ENCODE measurements at regions not wholly inside any gene's neighbourhood (a gene's known extent, or its start where the extent isn't known, plus 50 kb on each side); places are given as distances from the start of the nearest gene placed in this dataset.
"Not testable (repeated sequence)": the region's sequence is repeated elsewhere in the genome, so short reads cannot be mapped to it uniquely, and the experiment has no call there.

GRCh38 chr3:145032791-145033190, 1061.2 kb downstream of the DIPK2A start:
- Histone ChIP-seq H3K27me3 (ENCODE audit: control insufficient read depth in 2 of 2, insufficient read depth in 2 of 2, low read length in 2 of 2) (no peaks in the 10 kb centered on the region), H3K27ac (ENCODE audit: low read depth in 1 of 2, low read length in 2 of 2) (no peak overlapping the region), H4K20me1 (ENCODE audit: insufficient read depth, low read length) (no peaks in the 10 kb centered on the region), H3K9ac (ENCODE audit: insufficient read depth, low read length, poor library complexity, severe bottlenecking) (no peak overlapping the region), H3K4me1 (ENCODE audit: control insufficient read depth in 1 of 2, insufficient read depth in 2 of 2, low read length in 2 of 2) (no peaks in the 10 kb centered on the region), H2AFZ (ENCODE audit: insufficient read depth, low read depth, low read length, poor library complexity, severe bottlenecking) (no peak overlapping the region), H3K4me2 (replicated peaks; ENCODE audit: extremely low read depth, low read length, poor library complexity, severe bottlenecking) (no peak overlapping the region), H3K4me3 (replicated peaks in 1 of 3; ENCODE audit: low read depth in 2 of 3, low read length in 3 of 3) (no peak overlapping the region), H3K9me3 (replicated peaks in 1 of 2; ENCODE audit: control insufficient read depth in 1 of 2, insufficient read depth in 1 of 2, low read length in 2 of 2) (peaks cover 0 to 7% of the 10 kb centered on the region in 2 donors), H3K36me3 (replicated peaks in 1 of 2; ENCODE audit: control insufficient read depth in 1 of 2, insufficient read depth in 2 of 2, low read length in 2 of 2) (no peaks in the 10 kb centered on the region), H3K79me2 (ENCODE audit: insufficient read depth, low read length) (no peaks in the 10 kb centered on the region)
- no peak overlapping the region for H3K27ac Mint-ChIP-seq
- H3K9me3 Mint-ChIP-seq = peaks cover 0 to 11% (median 4%) of the 10 kb centered on the region in 7 donors
- no CpG with 5 or more reads among the region's 1 CpG for WGBS (ENCODE audit: insufficient coverage)
- intact Hi-C loops (cut with micrococcal nuclease) = no loop called here
- H3K36me3 Mint-ChIP-seq = no peaks in the 10 kb centered on the region
- no peaks in the 10 kb centered on the region for H3K27me3 Mint-ChIP-seq (ENCODE audit: low read depth in 3 of 3)
- TF ChIP-seq CTCF (IDR thresholded peaks at IDR 0.05) = no peak
- no peak for DNase-seq
- H3K4me1 Mint-ChIP-seq = no peaks in the 10 kb centered on the region
- H3K4me3 Mint-ChIP-seq = no peak overlapping the region

- H3K27me3 Mint-ChIP-seq (ENCODE audit: low read depth in 3 of 3) = no peaks in the 10 kb centered on the region
Observed at GRCh38 chr3:145035682-145036081, 1064.1 kb downstream of the DIPK2A start.

GRCh38 chr3:145054055-145054454, 1082.4 kb downstream of the DIPK2A start:
- H3K9ac ChIP-seq (ENCODE audit: insufficient read depth, low read length, poor library complexity, severe bottlenecking); H3K4me2 ChIP-seq (replicated peaks; ENCODE audit: extremely low read depth, low read length, poor library complexity, severe bottlenecking); H3K27me3 Mint-ChIP-seq (ENCODE audit: low read depth in 3 of 3); H3K36me3 ChIP-seq (replicated peaks in 1 of 2; ENCODE audit: control insufficient read depth in 1 of 2, insufficient read depth in 2 of 2, low read length in 2 of 2); H3K4me3 ChIP-seq (replicated peaks in 1 of 3; ENCODE audit: low read depth in 2 of 3, low read length in 3 of 3); intact Hi-C loops (cut with micrococcal nuclease); H3K4me3 Mint-ChIP-seq; H3K9me3 ChIP-seq (replicated peaks in 1 of 2; ENCODE audit: control insufficient read depth in 1 of 2, insufficient read depth in 1 of 2, low read length in 2 of 2); H2AFZ ChIP-seq (ENCODE audit: insufficient read depth, low read depth, low read length, poor library complexity, severe bottlenecking); H3K9me3 Mint-ChIP-seq; H3K36me3 Mint-ChIP-seq; H3K4me1 Mint-ChIP-seq; H3K79me2 ChIP-seq (ENCODE audit: insufficient read depth, low read length); H3K27me3 ChIP-seq (ENCODE audit: control insufficient read depth in 2 of 2, insufficient read depth in 2 of 2, low read length in 2 of 2); H4K20me1 ChIP-seq (ENCODE audit: insufficient read depth, low read length); H3K27ac Mint-ChIP-seq; H3K4me1 ChIP-seq (ENCODE audit: control insufficient read depth in 1 of 2, insufficient read depth in 2 of 2, low read length in 2 of 2); H3K27ac ChIP-seq (ENCODE audit: low read depth in 1 of 2, low read length in 2 of 2); DNase-seq: not testable (repeated sequence)
- WGBS (ENCODE audit: insufficient coverage) = no CpG with 5 or more reads among the region's 2 CpGs

More at GRCh38 chr3:145035682-145036081, 1064.1 kb downstream of the DIPK2A start:
- no peak overlapping the region for H3K4me3 Mint-ChIP-seq
- no peaks in the 10 kb centered on the region for H4K20me1 ChIP-seq (ENCODE audit: insufficient read depth, low read length)
- H3K9me3 Mint-ChIP-seq = peaks cover 0 to 6% (median 5%) of the 10 kb centered on the region in 7 donors
- no peaks in the 10 kb centered on the region for H3K79me2 ChIP-seq (ENCODE audit: insufficient read depth, low read length)
- DNase-seq = no peak
- H3K27ac ChIP-seq (ENCODE audit: low read depth in 1 of 2, low read length in 2 of 2) = no peak overlapping the region
- H3K4me1 ChIP-seq (ENCODE audit: control insufficient read depth in 1 of 2, insufficient read depth in 2 of 2, low read length in 2 of 2) = no peaks in the 10 kb centered on the region
- H3K4me1 Mint-ChIP-seq = no peaks in the 10 kb centered on the region
- TF ChIP-seq CTCF (IDR thresholded peaks at IDR 0.05) = no peak
- H3K36me3 Mint-ChIP-seq = no peaks in the 10 kb centered on the region
- no peaks in the 10 kb centered on the region for H3K36me3 ChIP-seq (replicated peaks in 1 of 2; ENCODE audit: control insufficient read depth in 1 of 2, insufficient read depth in 2 of 2, low read length in 2 of 2)
- H3K4me3 ChIP-seq (replicated peaks in 1 of 3; ENCODE audit: low read depth in 2 of 3, low read length in 3 of 3) = no peak overlapping the region
- no peak overlapping the region for H2AFZ ChIP-seq (ENCODE audit: insufficient read depth, low read depth, low read length, poor library complexity, severe bottlenecking)
- WGBS (ENCODE audit: insufficient coverage) = no CpG with 5 or more reads among the region's 1 CpG
- no peaks in the 10 kb centered on the region for H3K27me3 ChIP-seq (ENCODE audit: control insufficient read depth in 2 of 2, insufficient read depth in 2 of 2, low read length in 2 of 2)
- H3K4me2 ChIP-seq (replicated peaks; ENCODE audit: extremely low read depth, low read length, poor library complexity, severe bottlenecking) = no peak overlapping the region
- no peak overlapping the region for H3K9ac ChIP-seq (ENCODE audit: insufficient read depth, low read length, poor library complexity, severe bottlenecking)
- no peak overlapping the region for H3K27ac Mint-ChIP-seq
- intact Hi-C loops (cut with micrococcal nuclease) = no loop called here
- peaks cover 0 to 5% of the 10 kb centered on the region in 2 donors for H3K9me3 ChIP-seq (replicated peaks in 1 of 2; ENCODE audit: control insufficient read depth in 1 of 2, insufficient read depth in 1 of 2, low read length in 2 of 2)

Measured in CD14-positive monocyte (primary cell).